GM21367 (cell line): ENCODE measurements at regions not wholly inside any gene's neighbourhood (a gene's known extent, or its start where the extent isn't known, plus 50 kb on each side); places are given as distances from the start of the nearest gene placed in this dataset.

Experiments
- ATAC-seq: cut with Tn5 transposase; IDR thresholded peaks from one replicate; pipeline ENCODE4 v1.9.1; 2021; ENCODE audit not compliant: unreplicated experiment

- no peak for ATAC-seq
Measured at GRCh38 chr22:46065691-46066454, 84.5 kb upstream of the PPARA start.

- no peak for ATAC-seq
Measured at GRCh38 chr22:46066691-46067090, 83.6 kb upstream of the PPARA start.

DNA sequence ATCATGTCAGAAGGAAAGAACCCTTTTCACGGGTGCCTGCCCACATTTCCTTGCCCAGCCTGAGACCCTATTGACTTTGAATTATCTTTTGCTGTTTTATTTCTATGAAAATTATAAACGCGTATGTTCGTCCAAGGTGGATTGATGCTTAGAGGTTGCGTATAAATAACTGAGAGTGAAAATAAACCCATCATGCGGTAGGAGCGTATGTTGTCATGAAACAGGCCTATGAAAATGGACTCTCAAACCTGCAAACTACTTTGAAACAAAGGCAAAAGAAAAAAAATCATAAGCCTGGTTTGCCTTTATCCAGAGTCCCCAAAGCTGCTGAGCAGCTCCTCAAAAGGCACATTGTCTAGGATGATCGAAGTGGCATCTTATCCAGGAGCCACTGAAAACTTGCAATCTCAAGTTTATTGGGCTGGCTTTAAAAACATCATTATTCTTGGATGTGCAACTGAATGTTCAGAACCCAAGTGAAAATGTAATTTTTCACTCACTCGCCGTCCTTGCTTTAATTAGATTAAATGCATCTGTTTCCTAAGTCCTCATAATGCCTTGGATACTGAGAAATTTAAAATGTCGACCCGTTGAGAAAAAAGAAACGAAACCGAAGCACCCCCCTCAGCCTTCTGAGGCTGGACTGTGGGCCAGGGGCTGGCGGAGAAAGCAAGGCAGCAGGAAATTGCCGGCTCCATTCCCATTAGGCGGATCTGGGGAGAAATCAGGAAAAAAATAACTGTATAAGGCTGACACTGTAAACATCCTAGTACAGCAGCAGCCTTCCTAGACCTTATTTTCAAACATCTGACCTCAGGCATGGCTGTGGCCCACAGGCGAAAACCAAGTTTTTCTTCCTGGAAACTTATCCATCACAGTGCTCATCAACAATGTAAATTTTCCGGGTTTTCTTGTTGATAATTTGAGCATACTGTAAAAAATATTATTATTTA is 82.9 kb upstream of the PPARA start:
- no peak for ATAC-seq

- ATAC-seq: no peak
Measured at GRCh38 chr22:46068181-46068592, 82.1 kb upstream of the PPARA start.

- no peak for ATAC-seq
Measured at GRCh38 chr22:46068593-46069491, 81.5 kb upstream of the PPARA start.

GRCh38 chr22:46069521-46070214 is 80.7 kb upstream of the PPARA start:
- ATAC-seq: no peak

DNA sequence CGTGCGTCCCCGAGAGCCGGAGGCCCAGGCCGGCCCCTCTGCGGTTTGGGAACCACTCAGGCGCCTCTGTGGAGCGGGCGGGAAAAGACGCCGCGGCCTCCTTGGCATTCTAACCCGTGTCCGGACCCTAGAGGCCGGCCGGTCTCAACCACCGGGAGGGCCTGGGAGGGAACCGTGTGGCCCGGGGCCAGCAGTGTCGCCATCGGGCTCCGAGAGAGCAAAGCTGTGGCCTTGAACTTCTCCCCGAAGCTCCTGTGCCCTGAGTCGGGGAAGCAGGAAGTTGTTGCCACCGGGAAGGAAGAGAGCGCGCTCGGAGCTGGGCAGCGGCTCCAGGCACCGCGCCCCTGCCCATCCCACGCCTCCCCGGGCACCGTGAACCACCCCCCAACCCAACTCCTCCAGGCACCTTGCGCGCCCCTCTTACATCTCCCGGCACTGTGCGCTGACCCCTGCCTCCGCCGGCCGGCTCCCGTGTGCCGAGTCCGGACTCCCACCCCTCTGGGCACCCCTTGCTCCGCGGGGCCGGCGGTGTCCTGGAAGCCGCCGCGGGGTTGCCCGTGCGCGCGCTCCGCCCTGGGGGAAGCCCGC is 80.0 kb upstream of the PPARA start:
- no peak for ATAC-seq

DNA sequence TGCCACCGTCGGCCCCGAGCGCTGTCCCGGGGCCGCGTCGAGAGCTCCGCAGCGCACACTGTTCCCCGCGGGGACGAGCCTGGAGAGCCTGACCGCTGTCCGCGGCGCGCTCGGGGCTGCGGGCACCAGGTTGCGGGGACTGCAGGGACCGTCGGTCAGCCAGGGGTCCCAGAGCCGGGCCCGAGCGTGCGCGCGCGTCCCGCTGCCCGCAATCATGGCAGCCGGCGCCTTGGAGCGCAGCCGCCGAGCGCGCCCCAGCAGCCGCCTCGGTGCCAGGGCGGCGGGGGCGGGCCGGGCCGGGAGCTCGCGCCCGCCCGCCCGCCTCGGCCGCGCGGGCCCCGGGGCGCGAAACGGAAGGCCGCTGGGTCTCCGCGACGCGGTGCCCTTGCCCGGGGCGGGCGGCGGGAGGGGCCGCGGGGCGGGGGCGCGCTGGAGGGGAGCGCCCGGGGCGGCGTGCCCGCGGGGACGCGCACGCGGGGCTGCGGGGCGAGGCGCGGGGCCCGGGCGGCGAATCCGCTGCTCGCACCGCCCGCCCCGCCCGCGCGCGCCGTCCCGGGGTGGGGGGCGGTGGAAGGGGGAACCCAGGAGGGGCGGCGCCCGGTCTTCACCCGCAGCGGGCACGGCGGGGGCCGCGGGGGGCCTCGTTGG is 79.4 kb upstream of the PPARA start:
- ATAC-seq: no peak

- ATAC-seq: no peak
Measured at GRCh38 chr22:46071451-46072109, 78.7 kb upstream of the PPARA start.

- ATAC-seq: no peak
Measured at GRCh38 chr22:46072110-46072881, 78.0 kb upstream of the PPARA start.

GRCh38 chr22:46072981-46073682 is 77.2 kb upstream of the PPARA start:
- ATAC-seq: no peak

DNA sequence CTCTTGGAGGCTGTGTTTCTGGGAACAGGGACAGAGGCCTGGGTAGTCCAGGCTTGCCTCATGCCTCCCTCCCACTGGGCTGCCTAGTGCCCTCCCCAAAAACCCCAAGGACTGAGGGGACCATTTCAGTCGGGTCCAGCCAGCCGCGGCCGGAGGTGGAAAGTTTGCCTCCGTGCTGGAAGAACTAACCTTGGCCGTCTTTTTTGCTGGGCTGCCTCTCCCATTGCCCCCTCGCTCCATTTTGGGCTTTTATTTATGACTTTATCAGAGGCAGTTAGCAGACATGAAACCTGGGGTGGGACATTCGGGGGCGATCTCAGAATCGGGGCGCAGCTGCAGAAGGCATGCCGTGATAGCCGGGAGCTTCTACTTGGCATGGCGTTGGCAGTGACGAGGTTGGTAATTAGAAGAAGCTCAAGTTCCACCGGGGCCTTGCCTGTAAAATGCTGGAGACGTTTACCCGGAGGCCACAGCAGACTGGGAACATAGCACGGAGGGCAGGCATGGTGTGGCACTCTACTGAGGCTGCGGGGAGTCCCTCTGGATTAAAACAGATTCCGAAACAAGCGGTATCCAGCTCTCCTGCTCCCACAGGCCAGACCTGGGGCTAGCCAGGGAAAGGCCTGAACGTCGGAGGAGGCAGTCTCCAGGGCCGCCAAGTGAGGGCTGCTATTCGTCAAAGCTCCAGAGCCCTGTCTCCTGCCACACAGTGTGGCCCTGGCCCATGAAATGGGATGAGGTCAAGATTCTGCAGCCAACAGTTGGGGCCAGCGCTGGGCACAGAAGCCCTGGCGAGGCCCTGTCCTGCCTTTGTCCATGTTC is 76.4 kb upstream of the PPARA start:
- no peak for ATAC-seq

GRCh38 chr22:46074771-46075551 is 75.4 kb upstream of the PPARA start:
- ATAC-seq: no peak

DNA sequence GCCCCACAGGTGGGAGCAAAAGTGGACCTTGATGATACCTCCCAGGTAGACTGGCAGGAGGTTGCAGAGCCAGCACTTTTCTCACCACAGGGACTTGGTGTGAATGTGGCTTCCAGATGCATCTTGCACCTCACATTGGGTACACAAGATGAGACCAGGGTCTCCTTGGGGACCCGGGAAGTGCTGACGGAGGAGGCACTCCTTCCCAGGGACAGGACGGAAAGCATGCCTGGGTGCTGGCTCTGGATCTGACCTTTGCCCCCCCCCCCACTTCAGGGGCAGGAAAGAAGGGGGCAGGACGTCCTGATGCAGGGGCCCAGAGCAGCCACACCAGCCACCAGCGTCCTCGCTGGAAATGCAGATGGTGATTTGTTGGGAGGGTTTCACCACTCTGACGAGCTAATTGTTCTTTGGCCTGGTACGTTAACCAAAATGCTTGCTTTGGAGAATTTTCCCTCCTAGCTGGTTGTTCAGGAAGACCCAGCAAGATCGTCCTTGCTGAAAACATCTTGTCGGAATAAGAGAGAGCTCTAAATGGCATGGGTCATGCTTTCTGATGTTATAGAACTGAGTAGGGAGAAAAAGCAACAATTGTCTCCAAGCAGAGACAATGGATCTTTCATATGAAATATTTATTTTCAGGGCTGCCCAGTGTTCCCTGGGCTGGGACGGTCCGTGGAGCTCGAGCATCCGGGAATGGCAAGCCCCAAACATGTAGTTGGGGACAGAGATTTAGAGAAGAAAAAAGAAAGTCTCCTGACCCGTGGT is 74.4 kb upstream of the PPARA start:
- ATAC-seq: no peak

DNA sequence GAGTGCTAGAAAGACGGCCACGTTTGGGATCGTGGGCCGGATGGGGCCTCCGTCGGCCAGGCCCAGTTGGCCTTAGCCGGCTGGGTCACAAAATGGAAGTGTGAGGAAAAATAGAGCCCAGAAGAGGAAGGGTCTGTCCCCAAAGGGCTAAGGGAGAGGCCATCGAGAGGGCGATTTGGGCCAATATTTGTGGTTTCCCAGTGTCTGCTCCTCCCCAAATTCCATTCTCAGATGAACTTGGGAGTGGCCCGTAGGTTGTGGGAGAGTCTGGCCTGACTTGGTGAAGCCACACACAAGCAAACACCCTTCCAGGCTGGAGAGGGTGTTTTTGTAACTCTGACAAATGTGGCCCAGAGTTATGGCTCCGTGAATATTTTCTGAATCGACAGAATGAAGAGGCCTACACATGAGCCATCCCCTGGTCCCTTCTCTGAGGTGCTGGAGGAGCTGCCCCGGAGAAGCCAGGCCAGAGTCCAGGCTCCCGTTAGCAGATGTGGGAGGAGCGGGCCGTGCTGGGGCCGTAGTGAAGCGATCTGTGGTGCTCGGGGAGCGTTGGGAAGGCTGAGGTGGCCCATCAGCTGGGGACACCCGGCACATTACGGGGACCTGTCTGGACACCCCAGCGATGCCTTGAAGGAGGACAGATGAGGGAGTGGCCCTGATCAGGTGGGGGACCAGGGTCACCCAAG is 73.5 kb upstream of the PPARA start:
- ATAC-seq: no peak
